ENCODE measurements at regions not wholly inside any gene's neighbourhood (a gene's known extent, or its start where the extent isn't known, plus 50 kb on each side); places are given as distances from the start of the nearest gene placed in this dataset.
"Not testable (repeated sequence)": the region's sequence is repeated elsewhere in the genome, so short reads cannot be mapped to it uniquely, and the experiment has no call there.

DNA sequence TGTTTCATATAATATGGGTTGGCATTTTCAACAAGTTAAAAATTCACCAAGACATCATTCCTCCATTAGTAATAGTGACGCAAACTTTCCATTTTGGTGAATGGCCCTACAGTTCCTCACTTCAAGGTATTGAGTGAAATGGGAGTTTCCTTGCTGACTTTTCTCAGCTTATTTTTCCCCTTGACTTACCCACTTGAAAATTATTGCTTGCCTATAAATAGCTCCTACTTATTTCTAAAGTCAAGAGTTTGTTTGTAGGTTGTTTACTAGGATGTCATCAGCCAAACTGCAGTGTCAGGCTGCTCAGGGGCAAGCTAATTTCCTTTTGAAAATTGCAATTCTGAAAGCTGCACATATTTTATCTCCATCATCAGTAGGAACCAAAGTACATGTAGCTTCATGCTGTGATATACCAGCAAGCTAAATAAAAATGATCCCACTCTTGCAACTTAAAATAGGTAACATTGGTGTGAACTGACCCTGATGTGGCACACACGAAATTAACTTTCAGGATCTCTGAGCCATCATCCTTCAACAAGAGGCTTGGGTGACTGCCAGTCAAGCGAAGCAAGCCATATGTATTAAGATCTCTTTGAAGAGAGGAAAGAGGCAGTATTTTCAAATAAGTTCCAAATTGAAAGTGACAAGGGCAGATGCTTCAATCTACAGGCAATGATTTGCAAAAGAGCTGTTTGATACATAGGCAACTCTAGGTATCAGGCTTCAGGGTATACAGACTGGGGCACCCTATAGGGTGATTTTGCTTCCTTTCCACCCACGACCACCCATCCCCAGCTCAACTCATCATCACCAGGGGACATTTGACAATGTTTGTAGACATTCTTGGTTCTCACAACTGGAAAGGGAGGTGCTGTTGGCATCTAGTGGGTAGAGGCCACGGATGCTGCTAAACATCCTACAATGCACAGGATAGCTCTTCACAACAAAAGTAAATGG, 66.8 kb upstream of the RASGRP1 start:
- H3K4me3 ChIP-seq (ENCODE audit: low read depth, low read length) = no peak overlapping the region
- no peak for DNase-seq (ENCODE audit: low read depth)
- no peak for TF ChIP-seq CTCF (IDR thresholded peaks at IDR 0.05; ENCODE audit: insufficient read depth, low read depth, low read length, missing control alignments)

DNA sequence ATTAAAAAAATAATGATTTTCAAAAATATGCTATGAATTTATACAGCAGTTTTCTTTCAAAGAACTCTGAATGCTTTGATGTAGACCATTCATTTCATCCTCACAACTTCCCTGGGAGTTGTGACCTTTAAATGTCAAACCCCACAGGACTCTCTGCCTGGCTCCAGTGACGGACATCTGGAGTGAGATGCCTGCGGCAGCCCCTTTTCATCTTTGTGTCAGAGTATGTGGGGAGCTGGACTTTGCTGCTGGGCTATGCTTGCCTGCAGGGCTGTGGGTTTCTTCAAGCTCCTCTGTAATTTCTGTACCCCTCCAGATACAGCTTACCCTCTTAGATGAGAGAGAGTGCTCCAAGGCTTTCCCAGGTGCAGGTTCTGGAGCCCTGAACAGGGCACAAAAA, 70.6 kb upstream of the RASGRP1 start:
- DNase-seq (ENCODE audit: low read depth) = no peak
- no peak overlapping the region for H3K4me3 ChIP-seq (ENCODE audit: low read depth, low read length)
- no peak for TF ChIP-seq CTCF (IDR thresholded peaks at IDR 0.05; ENCODE audit: insufficient read depth, low read depth, low read length, missing control alignments)

DNA sequence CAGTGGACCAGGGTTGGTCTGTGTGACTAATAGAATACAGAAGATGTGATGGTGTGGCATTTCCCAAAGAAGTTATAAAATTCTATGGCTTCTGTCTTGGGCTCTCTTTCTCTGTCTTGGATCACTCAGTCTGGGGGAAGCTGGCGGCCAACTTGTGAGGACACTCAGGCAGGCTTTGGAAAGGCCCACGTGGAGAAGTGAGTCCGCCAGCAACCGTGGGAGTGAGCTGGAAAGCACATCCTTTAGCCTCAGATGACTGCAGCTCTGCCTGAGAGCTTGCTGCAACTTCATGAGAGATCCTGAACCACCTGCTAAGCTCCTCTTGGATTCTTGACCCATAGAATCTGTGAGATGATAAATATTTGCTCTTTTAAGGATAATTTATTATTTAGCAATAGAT, 72.0 kb upstream of the RASGRP1 start:
- no peak overlapping the region for H3K4me3 ChIP-seq (ENCODE audit: low read depth, low read length)
- no peak for DNase-seq (ENCODE audit: low read depth)
- no peak for TF ChIP-seq CTCF (IDR thresholded peaks at IDR 0.05; ENCODE audit: insufficient read depth, low read depth, low read length, missing control alignments)

DNA sequence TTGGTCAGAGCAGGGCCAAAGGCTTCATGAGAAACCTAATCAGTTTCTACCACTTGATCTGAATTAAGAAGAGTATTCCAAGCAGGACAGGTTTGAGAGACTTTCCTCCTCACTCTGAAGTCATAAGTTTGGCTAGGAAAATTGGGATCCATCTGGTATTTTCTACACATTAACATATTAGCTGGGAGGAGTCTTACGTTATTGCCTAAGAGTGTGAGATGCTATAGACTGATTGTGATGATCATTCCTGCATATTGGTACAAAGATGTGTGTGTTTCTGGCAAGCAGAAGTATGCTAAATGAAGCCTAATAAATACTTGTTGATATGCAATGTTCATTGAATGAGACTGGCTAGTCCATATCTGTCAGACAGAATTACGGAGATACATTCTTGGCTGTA, 73.5 kb upstream of the RASGRP1 start:
- no peak for TF ChIP-seq CTCF (IDR thresholded peaks at IDR 0.05; ENCODE audit: insufficient read depth, low read depth, low read length, missing control alignments)
- no peak for DNase-seq (ENCODE audit: low read depth)
- no peak overlapping the region for H3K4me3 ChIP-seq (ENCODE audit: low read depth, low read length)

DNA sequence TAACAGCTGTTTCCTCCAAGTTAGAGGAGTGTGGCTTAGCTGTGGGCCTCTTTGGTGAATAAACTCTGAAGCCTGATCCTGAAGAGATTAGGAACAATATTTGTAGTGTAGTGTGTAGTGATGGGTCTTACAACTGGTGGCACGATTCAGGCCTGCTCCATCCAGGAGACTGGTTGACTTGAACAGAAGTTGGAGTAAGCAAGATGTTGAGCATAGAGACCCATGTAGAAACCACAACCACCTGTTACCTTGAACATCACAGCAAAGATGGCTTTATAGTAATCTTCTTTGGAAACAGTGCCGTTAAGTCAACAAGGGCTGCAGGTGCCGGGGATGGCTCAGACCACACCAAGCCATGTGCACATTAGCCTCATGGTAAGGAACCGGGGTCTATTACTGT, 74.2 kb upstream of the RASGRP1 start:
- no peak for DNase-seq (ENCODE audit: low read depth)
- no peak overlapping the region for H3K4me3 ChIP-seq (ENCODE audit: low read depth, low read length)
- no peak for TF ChIP-seq CTCF (IDR thresholded peaks at IDR 0.05; ENCODE audit: insufficient read depth, low read depth, low read length, missing control alignments)

GRCh38 chr15:38642689-38643270, 78.2 kb upstream of the RASGRP1 start:
- peak; percentile 28 for DNase-seq (ENCODE audit: low read depth)
- no peak overlapping the region for H3K4me3 ChIP-seq (ENCODE audit: low read depth, low read length)
- TF ChIP-seq CTCF (IDR thresholded peaks at IDR 0.05; ENCODE audit: insufficient read depth, low read depth, low read length, missing control alignments) = no peak

- not testable (repeated sequence) for H3K4me3 ChIP-seq (ENCODE audit: low read depth, low read length); DNase-seq (ENCODE audit: low read depth)
Observed at GRCh38 chr15:38644353-38644752, 79.7 kb upstream of the RASGRP1 start.

Measured in GM12865 (cell line).